ENCODE measurements at regions not wholly inside any gene's neighbourhood (a gene's known extent, or its start where the extent isn't known, plus 50 kb on each side); places are given as distances from the start of the nearest gene placed in this dataset.

DNA sequence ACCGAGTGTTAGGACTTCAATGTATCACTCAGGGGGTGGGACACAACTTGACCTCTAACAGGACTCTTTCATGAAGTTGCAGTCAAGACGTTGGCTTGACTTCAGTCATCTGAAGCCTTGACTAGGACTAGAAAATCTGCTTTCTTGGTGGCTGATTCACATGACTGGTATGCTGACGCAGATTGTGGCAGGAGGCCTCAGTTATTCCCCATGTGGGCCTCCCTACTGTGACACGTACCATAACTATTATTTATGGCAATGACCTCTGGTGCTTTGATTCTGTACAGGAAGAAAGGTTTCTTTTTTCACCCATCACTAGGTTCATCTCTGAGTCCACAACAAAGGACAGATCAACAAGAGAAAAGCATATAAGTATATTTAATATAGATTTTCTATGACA lies 270.4 kb downstream of the NEDD1 start:
- no peak for DNase-seq (ENCODE audit: low read depth in 2 of 2)

GRCh38 chr12:97181571-97182265 lies 274.7 kb downstream of the NEDD1 start:
- DNase-seq (ENCODE audit: low read depth in 2 of 2): no peak

- DNase-seq (ENCODE audit: low read depth in 2 of 2): no peak
Observed at GRCh38 chr12:97182769-97183168, 275.7 kb downstream of the NEDD1 start.

- no peak for DNase-seq (ENCODE audit: low read depth in 2 of 2)
Observed at GRCh38 chr12:97184127-97184773, 277.2 kb downstream of the NEDD1 start.

DNA sequence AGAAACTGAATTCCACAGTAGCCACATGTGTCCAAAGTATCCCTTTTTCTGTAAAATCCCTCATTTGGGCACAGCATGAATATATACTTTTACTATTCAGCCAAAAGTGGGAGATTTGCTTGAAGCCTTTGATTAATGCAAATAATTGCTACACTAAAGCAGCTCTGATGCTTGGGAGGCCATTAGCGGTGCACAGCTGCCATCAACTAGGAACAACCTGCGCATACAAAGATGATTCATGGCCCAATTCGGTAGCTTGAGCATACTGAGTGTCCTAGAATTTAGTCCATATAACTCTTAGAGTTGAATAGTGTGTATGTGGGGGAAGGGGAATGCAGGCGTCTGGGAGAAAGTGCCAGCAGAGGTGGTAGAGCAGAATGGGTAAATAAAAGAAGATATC lies 277.0 kb upstream of the RMST start:
- no peak for DNase-seq (ENCODE audit: low read depth in 2 of 2)

DNA sequence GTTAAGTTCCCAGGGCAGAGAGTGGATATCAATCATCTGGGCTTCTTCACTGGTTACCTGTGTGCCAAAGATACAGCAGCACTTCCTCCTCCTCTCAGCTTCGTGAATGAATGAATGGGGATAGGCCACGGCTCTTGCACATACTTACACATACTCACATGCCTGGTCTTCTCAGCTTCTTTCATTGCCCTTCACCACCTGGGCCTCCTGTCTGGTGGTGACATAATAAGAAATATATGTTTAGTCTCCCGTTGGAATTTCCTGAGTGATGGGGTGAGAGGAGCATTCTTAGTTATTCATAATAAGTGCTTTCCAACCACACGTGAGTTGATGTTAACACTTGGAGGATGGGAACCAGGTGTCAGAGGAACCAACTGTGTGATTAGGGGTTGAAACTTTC lies 268.1 kb upstream of the RMST start:
- no peak for DNase-seq (ENCODE audit: low read depth in 2 of 2)

DNA sequence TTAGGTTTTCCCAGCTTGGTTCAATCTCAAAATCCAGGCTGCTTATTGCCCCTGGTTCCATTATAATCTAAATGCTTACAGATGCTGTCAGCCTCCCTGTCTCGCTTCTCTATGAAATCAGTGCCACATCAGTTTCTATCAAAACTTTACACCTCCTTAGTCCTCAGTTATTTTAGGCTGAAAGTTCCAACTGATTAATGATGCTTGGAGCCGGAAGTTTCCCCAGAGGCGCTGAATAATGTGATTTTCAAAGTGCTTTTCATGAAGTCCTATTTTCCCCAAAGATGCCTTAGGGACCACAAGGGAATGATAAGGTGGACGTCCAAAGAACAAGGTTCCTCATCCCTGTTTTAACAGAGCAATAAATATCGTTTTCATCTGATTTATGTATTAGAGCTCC lies 262.4 kb upstream of the RMST start:
- no peak for DNase-seq (ENCODE audit: low read depth in 2 of 2)

- no peak for DNase-seq (ENCODE audit: low read depth in 2 of 2)
Observed at GRCh38 chr12:97203408-97203807, 259.2 kb upstream of the RMST start.

DNA sequence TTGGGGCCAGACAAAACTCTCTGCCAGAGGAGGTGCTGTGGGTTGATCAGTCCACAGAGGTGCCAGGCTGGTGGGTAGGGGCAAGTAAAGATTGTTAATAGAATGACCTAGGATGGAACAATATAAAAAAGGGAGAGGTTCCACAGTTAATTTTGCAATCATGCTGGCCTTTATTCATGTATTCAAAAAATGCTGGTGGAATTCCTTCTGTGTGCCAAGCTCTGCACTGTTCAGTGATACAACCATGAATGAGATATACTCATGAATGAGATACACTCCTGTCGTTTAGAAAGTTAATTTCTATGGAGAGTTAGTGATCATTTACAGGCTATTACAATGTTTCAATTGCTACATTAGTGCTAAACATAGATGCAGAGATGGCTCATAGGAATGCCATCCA lies 252.6 kb upstream of the RMST start:
- no peak for DNase-seq (ENCODE audit: low read depth in 2 of 2)

GRCh38 chr12:97211416-97211930 lies 251.1 kb upstream of the RMST start:
- DNase-seq (ENCODE audit: low read depth in 2 of 2): no peak

- no peak for DNase-seq (ENCODE audit: low read depth in 2 of 2)
Observed at GRCh38 chr12:97216848-97217247, 245.8 kb upstream of the RMST start.

DNA sequence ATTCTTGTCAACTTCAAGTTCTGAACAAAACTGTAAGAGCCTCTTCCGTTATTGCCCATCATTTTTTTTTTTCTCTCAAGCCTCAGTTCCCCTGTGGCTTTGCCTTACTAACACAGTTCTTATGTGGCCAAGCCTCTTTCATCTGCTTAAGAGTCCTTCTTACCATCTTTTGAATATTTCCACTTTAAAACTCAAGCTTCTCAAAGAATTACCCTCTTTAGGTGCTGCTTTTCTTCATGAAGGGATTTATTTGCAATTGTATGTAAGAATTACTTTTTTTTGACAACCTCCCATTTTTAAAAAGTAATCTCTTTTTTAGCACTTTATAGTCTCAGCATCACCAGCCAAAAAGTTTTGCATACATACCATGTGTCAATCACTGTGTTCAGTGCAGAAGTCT lies 240.2 kb upstream of the RMST start:
- no peak for DNase-seq (ENCODE audit: low read depth in 2 of 2)

GRCh38 chr12:97223419-97223818 lies 239.2 kb upstream of the RMST start:
- DNase-seq (ENCODE audit: low read depth in 2 of 2): no peak

DNA sequence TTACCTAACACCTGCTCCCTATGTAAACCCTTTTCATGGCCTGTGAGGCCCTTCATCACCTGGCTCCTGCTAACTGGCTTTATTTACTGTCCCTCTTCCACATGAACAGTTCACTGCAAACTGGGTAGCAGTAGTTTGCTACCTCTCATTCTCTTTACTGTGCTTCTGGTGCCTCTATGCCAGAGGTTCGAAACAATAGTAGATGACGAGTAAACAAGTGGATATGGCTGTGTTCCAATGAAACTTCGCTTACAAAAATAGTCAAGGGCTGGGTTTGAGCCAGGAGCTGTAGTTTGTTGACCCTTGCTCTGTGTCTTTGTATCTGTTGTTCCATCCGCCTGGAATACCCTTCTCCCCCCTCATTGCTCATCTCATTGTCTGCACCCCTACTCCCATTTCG lies 233.6 kb upstream of the RMST start:
- no peak for DNase-seq (ENCODE audit: low read depth in 2 of 2)

GRCh38 chr12:97235102-97235501 lies 227.5 kb upstream of the RMST start:
- no peak for DNase-seq (ENCODE audit: low read depth in 2 of 2)

GRCh38 chr12:97246368-97246767 lies 216.2 kb upstream of the RMST start:
- no peak for DNase-seq (ENCODE audit: low read depth in 2 of 2)

DNA sequence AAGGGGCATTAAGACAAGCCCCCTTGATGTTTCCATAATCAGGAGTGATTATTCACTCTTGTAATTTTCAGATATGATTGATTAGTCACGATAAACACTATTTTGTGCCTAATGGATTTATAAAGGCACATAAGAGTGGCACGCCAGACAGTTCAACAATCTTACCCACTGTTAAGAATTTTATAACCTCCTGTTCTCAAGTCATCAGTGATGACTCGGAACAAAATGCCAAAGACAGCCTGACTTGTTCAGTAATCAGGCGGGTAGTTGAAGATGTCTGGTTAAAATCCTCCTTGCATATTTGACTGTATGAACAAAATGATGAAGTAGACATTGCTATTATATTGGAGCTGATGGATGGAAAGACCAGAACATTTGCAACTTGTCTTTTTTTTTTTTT lies 212.1 kb upstream of the RMST start:
- no peak for DNase-seq (ENCODE audit: low read depth in 2 of 2)

DNA sequence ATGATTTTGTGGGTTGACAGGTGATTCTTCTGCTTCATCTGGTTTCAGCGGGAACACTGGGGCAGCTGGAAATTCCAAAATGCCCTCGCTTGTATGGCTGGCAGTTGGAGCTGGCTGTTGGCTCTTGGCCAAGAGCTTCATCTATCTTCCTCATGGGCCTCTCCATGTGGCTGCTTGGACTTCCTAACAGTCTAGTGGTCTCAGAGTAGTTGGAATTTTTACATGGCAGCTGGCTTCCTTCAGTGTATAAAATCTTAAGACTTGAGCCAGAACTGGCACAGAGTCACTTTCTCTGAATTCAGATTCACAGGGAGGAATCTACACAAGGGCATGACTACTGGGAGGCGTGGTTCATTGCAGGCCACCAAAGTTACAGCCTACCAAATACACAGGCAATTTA lies 204.9 kb upstream of the RMST start:
- no peak for DNase-seq (ENCODE audit: low read depth in 2 of 2)

- no peak for DNase-seq (ENCODE audit: low read depth in 2 of 2)
Observed at GRCh38 chr12:97259098-97259497, 203.5 kb upstream of the RMST start.

- no peak for DNase-seq (ENCODE audit: low read depth in 2 of 2)
Observed at GRCh38 chr12:97260786-97261185, 201.8 kb upstream of the RMST start.

- no peak for DNase-seq (ENCODE audit: low read depth in 2 of 2)
Observed at GRCh38 chr12:97267166-97267565, 195.4 kb upstream of the RMST start.

- no peak for DNase-seq (ENCODE audit: low read depth in 2 of 2)
Observed at GRCh38 chr12:97267594-97268202, 194.9 kb upstream of the RMST start.

- no peak for DNase-seq (ENCODE audit: low read depth in 2 of 2)
Observed at GRCh38 chr12:97272471-97272870, 190.1 kb upstream of the RMST start.

Measured in stimulated activated CD4-positive, alpha-beta T cell treated with anti-CD3 and anti-CD28 coated beads, Interleukin-12 subunit alpha, Interleukin-12 subunit beta, amount 100 ng/mL, for 24 hours (primary cell).